ENCODE measurements at regions not wholly inside any gene's neighbourhood (a gene's known extent, or its start where the extent isn't known, plus 50 kb on each side); places are given as distances from the start of the nearest gene placed in this dataset.

GRCh38 chr21:31583498-31583897, 76.0 kb upstream of the SOD1 start:
- Histone ChIP-seq H4K20me1 (ENCODE audit: insufficient read depth) (no peaks in the 10 kb centered on the region), H3K4me3 (ENCODE audit: low read length) (no peak overlapping the region), H2AFZ (ENCODE audit: low read depth, low read length) (no peak overlapping the region), H3K79me2 (replicated peaks; ENCODE audit: insufficient read depth, low read length) (no peaks in the 10 kb centered on the region), H3F3A (ENCODE audit: insufficient read depth, low read length, poor library complexity, severe bottlenecking) (no peaks in the 10 kb centered on the region), H3K27me3 (ENCODE audit: insufficient read depth, low read depth, low read length) (no peaks in the 10 kb centered on the region), H3K4me2 (ENCODE audit: low read length) (no peak overlapping the region), H3K9ac (ENCODE audit: low read length) (no peak overlapping the region), H3K36me3 (ENCODE audit: insufficient read depth, low read length) (no peaks in the 10 kb centered on the region), H3K27ac (ENCODE audit: low read length) (no peak overlapping the region), H3K9me3 (ENCODE audit: low read length) (no peaks in the 10 kb centered on the region), H3K9me2 (ENCODE audit: insufficient read depth, low read length) (no peaks in the 10 kb centered on the region)
- TF ChIP-seq SMC3 (conservative IDR thresholded peaks at IDR 0.05; ENCODE audit: poor library complexity) (no peak), RAD21 (conservative IDR thresholded peaks at IDR 0.05) (no peak)

GRCh38 chr21:31580866-31581276, 78.6 kb upstream of the SOD1 start:
- H3K9me2 ChIP-seq (ENCODE audit: insufficient read depth, low read length): no peaks in the 10 kb centered on the region
- no peak overlapping the region for H3K27ac ChIP-seq (ENCODE audit: low read length)
- H3K4me3 ChIP-seq (ENCODE audit: low read length): no peak overlapping the region
- H3K4me2 ChIP-seq (ENCODE audit: low read length): no peak overlapping the region
- TF ChIP-seq TAF1 (IDR thresholded peaks at IDR 0.05; ENCODE audit: low read depth): no peak
- TF ChIP-seq EP300 (conservative IDR thresholded peaks at IDR 0.05; ENCODE audit: poor library complexity, severe bottlenecking): no peak
- peak; percentile 87 for TF ChIP-seq SMC3 (conservative IDR thresholded peaks at IDR 0.05; ENCODE audit: poor library complexity)
- peak; percentile 82 for TF ChIP-seq RAD21 (conservative IDR thresholded peaks at IDR 0.05)
- no peak for TF ChIP-seq EZH2 (IDR thresholded peaks at IDR 0.05; ENCODE audit: borderline replicate concordance, insufficient read depth, low read length, poor library complexity, severe bottlenecking)
- TF ChIP-seq POLR2AphosphoS5 (IDR thresholded peaks at IDR 0.05): no peak
- peak; percentile 78 for TF ChIP-seq CTCF (IDR thresholded peaks at IDR 0.05; ENCODE audit: poor library complexity, severe bottlenecking)
- H4K20me1 ChIP-seq (ENCODE audit: insufficient read depth): no peaks in the 10 kb centered on the region
- H3F3A ChIP-seq (ENCODE audit: insufficient read depth, low read length, poor library complexity, severe bottlenecking): no peaks in the 10 kb centered on the region
- no peaks in the 10 kb centered on the region for H3K27me3 ChIP-seq (ENCODE audit: insufficient read depth, low read depth, low read length)
- H3K9ac ChIP-seq (ENCODE audit: low read length): no peak overlapping the region
- no peaks in the 10 kb centered on the region for H3K79me2 ChIP-seq (replicated peaks; ENCODE audit: insufficient read depth, low read length)
- no peak overlapping the region for H2AFZ ChIP-seq (ENCODE audit: low read depth, low read length)
- no peaks in the 10 kb centered on the region for H3K36me3 ChIP-seq (ENCODE audit: insufficient read depth, low read length)
- no peaks in the 10 kb centered on the region for H3K9me3 ChIP-seq (ENCODE audit: low read length)

- H3K9me2 ChIP-seq (ENCODE audit: insufficient read depth, low read length): no peaks in the 10 kb centered on the region
- H3K9ac ChIP-seq (ENCODE audit: low read length): no peak overlapping the region
- no peak overlapping the region for H3K4me2 ChIP-seq (ENCODE audit: low read length)
- H3K27me3 ChIP-seq (ENCODE audit: insufficient read depth, low read depth, low read length): no peaks in the 10 kb centered on the region
- H3K9me3 ChIP-seq (ENCODE audit: low read length): no peaks in the 10 kb centered on the region
- H3K27ac ChIP-seq (ENCODE audit: low read length): no peak overlapping the region
- no peaks in the 10 kb centered on the region for H4K20me1 ChIP-seq (ENCODE audit: insufficient read depth)
- H3K4me3 ChIP-seq (ENCODE audit: low read length): no peak overlapping the region
- no peaks in the 10 kb centered on the region for H3K36me3 ChIP-seq (ENCODE audit: insufficient read depth, low read length)
- TF ChIP-seq EP300 (conservative IDR thresholded peaks at IDR 0.05; ENCODE audit: poor library complexity, severe bottlenecking) (no peak), MXI1 (conservative IDR thresholded peaks at IDR 0.05; ENCODE audit: poor library complexity, severe bottlenecking) (no peak), REST (IDR thresholded peaks at IDR 0.05; ENCODE audit: borderline replicate concordance) (no peak), RAD21 (conservative IDR thresholded peaks at IDR 0.05) (no peak), SMC3 (conservative IDR thresholded peaks at IDR 0.05; ENCODE audit: poor library complexity) (no peak), EZH2 (IDR thresholded peaks at IDR 0.05; ENCODE audit: borderline replicate concordance, insufficient read depth, low read length, poor library complexity, severe bottlenecking) (no peak)
- H3F3A ChIP-seq (ENCODE audit: insufficient read depth, low read length, poor library complexity, severe bottlenecking): no peaks in the 10 kb centered on the region
- no peaks in the 10 kb centered on the region for H3K79me2 ChIP-seq (replicated peaks; ENCODE audit: insufficient read depth, low read length)
- no peak overlapping the region for H2AFZ ChIP-seq (ENCODE audit: low read depth, low read length)
Observed at GRCh38 chr21:31577271-31577670, 82.2 kb upstream of the SOD1 start.

Measured in neural cell (in vitro differentiated cells).